ENCODE measurements at regions not wholly inside any gene's neighbourhood (a gene's known extent, or its start where the extent isn't known, plus 50 kb on each side); places are given as distances from the start of the nearest gene placed in this dataset.

GRCh38 chr6:100266494-100267401, 198.0 kb downstream of the SIM1 start:
- DNase-seq: no peak

- no peak for DNase-seq
Observed at GRCh38 chr6:100262086-100262485, 202.6 kb downstream of the SIM1 start.

GRCh38 chr6:100261486-100261885, 203.2 kb downstream of the SIM1 start:
- no peak for DNase-seq

- no peak for DNase-seq
Observed at GRCh38 chr6:100260584-100260983, 204.1 kb downstream of the SIM1 start.

GRCh38 chr6:100259865-100260264, 204.9 kb downstream of the SIM1 start:
- no peak for DNase-seq

GRCh38 chr6:100258752-100259151, 206.0 kb downstream of the SIM1 start:
- no peak for DNase-seq

- no peak for DNase-seq
Observed at GRCh38 chr6:100257793-100258395, 206.8 kb downstream of the SIM1 start.

GRCh38 chr6:100255701-100256100, 209.0 kb downstream of the SIM1 start:
- DNase-seq: no peak

GRCh38 chr6:100247123-100247522, 217.6 kb downstream of the SIM1 start:
- DNase-seq: no peak

GRCh38 chr6:100246206-100246605, 218.5 kb downstream of the SIM1 start:
- no peak for DNase-seq

- DNase-seq: no peak
Observed at GRCh38 chr6:100240798-100241197, 223.9 kb downstream of the SIM1 start.

- no peak for DNase-seq
Observed at GRCh38 chr6:100237821-100238220, 226.9 kb downstream of the SIM1 start.

- DNase-seq: no peak
Observed at GRCh38 chr6:100236389-100236788, 228.3 kb downstream of the SIM1 start.

- DNase-seq: no peak
Observed at GRCh38 chr6:100235631-100236030, 229.1 kb downstream of the SIM1 start.

GRCh38 chr6:100234625-100235024, 230.1 kb downstream of the SIM1 start:
- DNase-seq: no peak

GRCh38 chr6:100232781-100233573, 231.7 kb downstream of the SIM1 start:
- DNase-seq: no peak

- DNase-seq: no peak
Observed at GRCh38 chr6:100230953-100231316, 233.8 kb downstream of the SIM1 start.

- DNase-seq: no peak
Observed at GRCh38 chr6:100230115-100230952, 234.4 kb downstream of the SIM1 start.

GRCh38 chr6:100229512-100229911, 235.2 kb downstream of the SIM1 start:
- no peak for DNase-seq

GRCh38 chr6:100228834-100229441, 234.9 kb upstream of the MCHR2 start:
- peak; percentile 72 for DNase-seq

GRCh38 chr6:100228437-100228833, 234.4 kb upstream of the MCHR2 start:
- no peak for DNase-seq

GRCh38 chr6:100226811-100227210, 232.8 kb upstream of the MCHR2 start:
- no peak for DNase-seq

All from activated CD8-positive, alpha-beta memory T cell treated with anti-CD3 and anti-CD28 coated beads, Interleukin-2, amount 50 U/mL, for 48 hours (primary cell).